ENCODE measurements at regions not wholly inside any gene's neighbourhood (a gene's known extent, or its start where the extent isn't known, plus 50 kb on each side); places are given as distances from the start of the nearest gene placed in this dataset.

DNA sequence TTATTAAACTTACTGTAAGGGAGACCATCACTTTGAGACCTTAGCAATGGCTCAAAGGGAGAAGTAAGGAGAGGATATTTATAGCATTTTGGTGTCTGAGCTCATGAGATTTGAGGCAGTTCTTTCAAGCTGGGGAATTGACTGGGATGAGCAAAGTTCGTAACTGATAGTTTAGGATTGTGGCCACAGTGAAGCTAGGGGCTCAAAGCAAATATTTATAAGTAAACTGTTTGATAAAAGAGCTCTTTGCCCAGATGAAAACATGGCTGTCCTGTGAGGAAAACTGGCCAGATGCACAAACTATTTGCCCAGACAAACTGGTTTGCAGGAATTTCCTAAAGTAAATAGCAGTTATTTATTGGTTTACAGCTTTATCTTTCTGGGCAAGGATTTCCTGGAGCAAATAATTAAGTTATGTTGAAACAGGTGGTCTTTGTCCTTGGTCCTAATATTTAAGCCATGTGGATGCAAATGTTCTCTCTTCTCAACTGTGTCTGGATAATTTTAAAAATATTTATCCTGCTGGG is 59.7 kb upstream of the TMTC4 start (continued):
- TF ChIP-seq YEATS4 (CRISPR knock-in tag; IDR thresholded peaks at IDR 0.05; ENCODE audit: borderline replicate concordance): no peak; the same call in 1 of the 2 replicates
- peak; percentile 43; the same call in 1 of the 2 replicates for TF ChIP-seq FOSL2 (CRISPR knock-in tag; IDR thresholded peaks at IDR 0.05)
- peak; percentile 75 for TF ChIP-seq SMAD3 (CRISPR knock-in tag; IDR thresholded peaks at IDR 0.05)
- no peak for TF ChIP-seq AFF4 (CRISPR knock-in tag; IDR thresholded peaks at IDR 0.05)
- TF ChIP-seq TGIF2 (CRISPR knock-in tag; IDR thresholded peaks at IDR 0.05): 0 out of 2 replicates have a peak, but pooled peaks have one; percentile 43
- no peak for TF ChIP-seq ZMYM3 (CRISPR knock-in tag; IDR thresholded peaks at IDR 0.05)
- TF ChIP-seq, protein P1, sequence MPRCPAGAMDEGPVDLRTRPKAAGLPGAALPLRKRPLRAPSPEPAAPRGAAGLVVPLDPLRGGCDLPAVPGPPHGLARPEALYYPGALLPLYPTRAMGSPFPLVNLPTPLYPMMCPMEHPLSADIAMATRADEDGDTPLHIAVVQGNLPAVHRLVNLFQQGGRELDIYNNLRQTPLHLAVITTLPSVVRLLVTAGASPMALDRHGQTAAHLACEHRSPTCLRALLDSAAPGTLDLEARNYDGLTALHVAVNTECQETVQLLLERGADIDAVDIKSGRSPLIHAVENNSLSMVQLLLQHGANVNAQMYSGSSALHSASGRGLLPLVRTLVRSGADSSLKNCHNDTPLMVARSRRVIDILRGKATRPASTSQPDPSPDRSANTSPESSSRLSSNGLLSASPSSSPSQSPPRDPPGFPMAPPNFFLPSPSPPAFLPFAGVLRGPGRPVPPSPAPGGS (CRISPR knock-in tag; IDR thresholded peaks at IDR 0.05): no peak
- no peak for TF ChIP-seq ZNF512 (CRISPR knock-in tag; IDR thresholded peaks at IDR 0.05)
- TF ChIP-seq, protein P2, sequence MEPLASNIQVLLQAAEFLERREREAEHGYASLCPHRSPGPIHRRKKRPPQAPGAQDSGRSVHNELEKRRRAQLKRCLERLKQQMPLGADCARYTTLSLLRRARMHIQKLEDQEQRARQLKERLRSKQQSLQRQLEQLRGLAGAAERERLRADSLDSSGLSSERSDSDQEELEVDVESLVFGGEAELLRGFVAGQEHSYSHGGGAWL (CRISPR knock-in tag; IDR thresholded peaks at IDR 0.05): no peak
- TF ChIP-seq SCMH1 (CRISPR knock-in tag; IDR thresholded peaks at IDR 0.05; ENCODE audit: borderline replicate concordance): no peak
- peak; percentile 98 for TF ChIP-seq MEF2D (CRISPR knock-in tag; IDR thresholded peaks at IDR 0.05)
- peak; percentile 85 for TF ChIP-seq HNF4G (IDR thresholded peaks at IDR 0.05; ENCODE audit: borderline replicate concordance, low read depth, low read length)
- TF ChIP-seq HNF4G (CRISPR knock-in tag; IDR thresholded peaks at IDR 0.05; ENCODE audit: borderline replicate concordance, low read depth): peak; percentile 89
- 0 out of 2 replicates have a peak, but pooled peaks have one; percentile 61 for TF ChIP-seq ZNF317 (CRISPR knock-in tag; IDR thresholded peaks at IDR 0.05)
- 0 out of 2 replicates have a peak, but pooled peaks have one; percentile 47 for TF ChIP-seq SIX4 (CRISPR knock-in tag; IDR thresholded peaks at IDR 0.05)
- peak; percentile 80; the same call in 1 of the 2 replicates for TF ChIP-seq MIER3 (CRISPR knock-in tag; IDR thresholded peaks at IDR 0.05; ENCODE audit: borderline replicate concordance)
- no peak for TF ChIP-seq ZFP37 (CRISPR knock-in tag; IDR thresholded peaks at IDR 0.05; ENCODE audit: borderline replicate concordance)
- no peak for TF ChIP-seq ZNF713 (CRISPR knock-in tag; IDR thresholded peaks at IDR 0.05)
- peak; percentile 93 for TF ChIP-seq GFI1 (CRISPR knock-in tag; IDR thresholded peaks at IDR 0.05; ENCODE audit: borderline replicate concordance)
- no peak for TF ChIP-seq CCAR2 (optimal IDR thresholded peaks at IDR 0.05; ENCODE audit: low read depth, low read length)
- TF ChIP-seq HOXA5 (CRISPR knock-in tag; IDR thresholded peaks at IDR 0.05): no peak
- peak; percentile 96 for TF ChIP-seq ISL2 (CRISPR knock-in tag; IDR thresholded peaks at IDR 0.05)
